Natural killer cell (primary cell): ENCODE measurements at regions not wholly inside any gene's neighbourhood (a gene's known extent, or its start where the extent isn't known, plus 50 kb on each side); places are given as distances from the start of the nearest gene placed in this dataset.
"Not testable (repeated sequence)": the region's sequence is repeated elsewhere in the genome, so short reads cannot be mapped to it uniquely, and the experiment has no call there.

ENCODE experiments used
- ATAC-seq, 3 donors: fragments of 150-1000 bp in 2 of 3; fragments of 200-7000 bp in 1 of 3; cut with Tn5 transposase; 1 replicate in 1 of 3; 2 replicates in 2 of 3; pipeline ENCODE4 v1.10.0; 2021; ENCODE audit warnings: mild to moderate bottlenecking in 2 of 3, moderate library complexity in 2 of 3
- DNase-seq, 2 donors: peaks; one replicate each; pipeline versions ENCODE4 v3.0.0 to v3.0.0-alpha.2; 2013 to 2021; ENCODE audit warnings: mixed read lengths in 1 of 2
- H3K27ac ChIP-seq: one replicate; pipeline ENCODE4 v1.5.1; 2013; ENCODE audit warnings: mild to moderate bottlenecking, low read length
- H3K27me3 ChIP-seq: one replicate; pipeline ENCODE4 v1.6.1; 2013; ENCODE audit warnings: low read length; ENCODE audit not compliant: control insufficient read depth, insufficient read depth
- H3K36me3 ChIP-seq: one replicate; pipeline ENCODE4 v1.6.1; 2013; ENCODE audit warnings: low read length; ENCODE audit not compliant: control insufficient read depth, insufficient read depth
- H3K4me1 ChIP-seq: one replicate; pipeline ENCODE4 v1.6.1; 2013; ENCODE audit warnings: low read length; ENCODE audit not compliant: control insufficient read depth, insufficient read depth
- H3K4me3 ChIP-seq: one replicate; pipeline ENCODE4 v1.5.1; 2013; ENCODE audit warnings: low read length
- H3K9me3 ChIP-seq: one replicate; pipeline ENCODE4 v1.6.1; 2013; ENCODE audit warnings: low read length; ENCODE audit not compliant: control insufficient read depth, insufficient read depth
- H3K27ac Mint-ChIP-seq, 2 donors: one replicate each; pipeline ENCODE4 v1.8.0; 2022; ENCODE audit warnings: mild to moderate bottlenecking in 2 of 2, mixed read lengths in 2 of 2, moderate library complexity in 1 of 2
- H3K27me3 Mint-ChIP-seq, 2 donors: one replicate each; pipeline ENCODE4 v1.8.0; 2022; ENCODE audit warnings: low read depth in 2 of 2, mixed read lengths in 2 of 2
- H3K36me3 Mint-ChIP-seq: one replicate; pipeline ENCODE4 v1.8.0; 2022; ENCODE audit warnings: mixed read lengths
- H3K4me1 Mint-ChIP-seq, 2 donors: one replicate each; pipeline ENCODE4 v1.8.0; 2022; ENCODE audit warnings: mixed read lengths in 2 of 2
- H3K4me3 Mint-ChIP-seq: one replicate; pipeline ENCODE4 v1.8.0; 2022; ENCODE audit warnings: mild to moderate bottlenecking, moderate library complexity, mixed read lengths
- H3K9me3 Mint-ChIP-seq, 2 donors: one replicate each; pipeline ENCODE4 v1.8.0; 2022; ENCODE audit warnings: mixed read lengths in 2 of 2
- WGBS: methylation state at CpG from one replicate; pipeline ENCODE4 v1.1.7; 2013; ENCODE audit warnings: missing lambda C conversion rate; ENCODE audit not compliant: insufficient coverage; 5-methylcytosine and 5-hydroxymethylcytosine counted together
- intact Hi-C: fragments of 100-400 bp; cut with micrococcal nuclease; formaldehyde crosslinking; loops from one replicate; pipeline ENCODE4 v1.14.2; 2022
- TF ChIP-seq, protein P1 (sequence below): fragments of 200-600 bp; IDR thresholded peaks from one replicate; pipeline ENCODE4 v1.8.0; 2022; ENCODE audit warnings: antibody characterized with exemption

DNA sequence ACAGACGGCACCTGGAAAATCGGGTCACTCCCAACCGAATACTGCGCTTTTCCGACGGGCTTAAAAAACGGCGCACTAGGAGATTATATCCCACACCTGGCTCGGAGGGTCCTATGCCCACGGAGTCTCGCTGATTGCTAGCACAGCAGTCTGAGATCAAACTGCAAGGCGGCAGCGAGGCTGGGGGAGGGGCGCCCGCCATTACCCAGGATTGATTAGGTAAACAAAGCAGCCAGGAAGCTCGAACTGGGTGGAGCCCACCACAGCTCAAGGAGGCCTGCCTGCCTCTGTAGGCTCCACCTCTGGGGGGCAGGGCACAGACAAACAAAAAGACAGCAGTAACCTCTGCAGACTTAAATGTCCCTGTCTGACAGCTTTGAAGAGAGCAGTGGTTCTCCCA lies 64.5 kb downstream of the SLC30A10 start:
- H3K4me3 Mint-ChIP-seq, H3K9me3 ChIP-seq, H3K4me1 Mint-ChIP-seq, H3K27ac ChIP-seq, DNase-seq, H3K27me3 ChIP-seq, H3K27me3 Mint-ChIP-seq, H3K9me3 Mint-ChIP-seq, intact Hi-C loops, H3K36me3 Mint-ChIP-seq, ATAC-seq, H3K4me3 ChIP-seq, H3K4me1 ChIP-seq, H3K27ac Mint-ChIP-seq, H3K36me3 ChIP-seq: not testable (repeated sequence)
- over 99% methylated on average over 15 of the region's 16 CpGs for WGBS

DNA sequence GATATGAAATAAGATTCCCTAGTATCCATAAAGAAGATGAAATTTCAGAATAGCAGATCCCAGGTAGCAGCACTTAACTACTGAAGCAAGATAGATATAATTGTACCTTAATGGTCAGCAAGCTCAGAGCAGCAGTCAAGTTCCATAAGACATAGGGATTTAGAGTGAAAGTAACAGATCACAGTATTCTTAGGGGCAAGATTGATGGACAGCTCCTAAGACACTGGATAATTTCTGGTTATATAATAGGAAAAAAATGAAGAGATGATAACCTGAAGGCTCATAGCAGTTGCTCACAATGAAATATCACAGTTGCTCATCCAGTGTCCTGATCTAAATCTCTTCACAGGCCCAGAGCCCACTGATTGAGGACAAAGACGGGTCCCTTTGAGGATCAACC lies 66.0 kb downstream of the SLC30A10 start:
- no peak for ATAC-seq
- H3K4me3 ChIP-seq: no peak overlapping the region
- peaks cover 4 to 7% of the 10 kb centered on the region in 2 donors for H3K9me3 Mint-ChIP-seq

DNA sequence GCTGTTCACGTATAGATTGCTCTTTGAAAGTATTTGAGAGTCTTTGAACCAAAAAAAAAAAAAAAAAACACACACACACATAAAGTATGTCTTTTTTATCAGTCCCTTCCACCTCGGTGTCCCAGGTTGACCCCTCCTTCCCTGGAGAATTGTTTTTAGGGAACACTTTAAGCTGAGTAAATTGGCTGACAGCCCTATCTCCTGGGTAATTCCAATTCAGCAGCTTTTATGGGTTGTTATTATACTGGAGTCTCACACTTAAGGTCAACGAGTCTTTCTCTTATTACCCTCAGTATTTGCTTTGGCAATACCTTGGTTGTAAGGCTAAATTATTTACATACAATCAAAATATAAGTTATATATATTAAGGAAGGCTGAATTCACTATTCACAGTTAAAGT lies 69.4 kb downstream of the SLC30A10 start:
- ATAC-seq: no peak
- Histone ChIP-seq H3K4me1 (no peaks in the 10 kb centered on the region), H3K36me3 (no peaks in the 10 kb centered on the region), H3K4me3 (no peak overlapping the region), H3K27ac (no peak overlapping the region), H3K27me3 (no peaks in the 10 kb centered on the region), H3K9me3 (no peaks in the 10 kb centered on the region)
- Mint-ChIP-seq H3K27me3 (no peaks in the 10 kb centered on the region), H3K27ac (no peak overlapping the region), H3K36me3 (no peaks in the 10 kb centered on the region), H3K9me3 (peaks cover 8 to 11% of the 10 kb centered on the region in 2 donors), H3K4me3 (no peak overlapping the region), H3K4me1 (no peaks in the 10 kb centered on the region)
- TF ChIP-seq, protein P1, sequence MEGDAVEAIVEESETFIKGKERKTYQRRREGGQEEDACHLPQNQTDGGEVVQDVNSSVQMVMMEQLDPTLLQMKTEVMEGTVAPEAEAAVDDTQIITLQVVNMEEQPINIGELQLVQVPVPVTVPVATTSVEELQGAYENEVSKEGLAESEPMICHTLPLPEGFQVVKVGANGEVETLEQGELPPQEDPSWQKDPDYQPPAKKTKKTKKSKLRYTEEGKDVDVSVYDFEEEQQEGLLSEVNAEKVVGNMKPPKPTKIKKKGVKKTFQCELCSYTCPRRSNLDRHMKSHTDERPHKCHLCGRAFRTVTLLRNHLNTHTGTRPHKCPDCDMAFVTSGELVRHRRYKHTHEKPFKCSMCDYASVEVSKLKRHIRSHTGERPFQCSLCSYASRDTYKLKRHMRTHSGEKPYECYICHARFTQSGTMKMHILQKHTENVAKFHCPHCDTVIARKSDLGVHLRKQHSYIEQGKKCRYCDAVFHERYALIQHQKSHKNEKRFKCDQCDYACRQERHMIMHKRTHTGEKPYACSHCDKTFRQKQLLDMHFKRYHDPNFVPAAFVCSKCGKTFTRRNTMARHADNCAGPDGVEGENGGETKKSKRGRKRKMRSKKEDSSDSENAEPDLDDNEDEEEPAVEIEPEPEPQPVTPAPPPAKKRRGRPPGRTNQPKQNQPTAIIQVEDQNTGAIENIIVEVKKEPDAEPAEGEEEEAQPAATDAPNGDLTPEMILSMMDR: no peak
- WGBS: no CpG with 5 or more reads among the region's 3 CpGs
- DNase-seq: no peak
- intact Hi-C loops: no loop called here

More for the DNA sequence above, 66.0 kb downstream of the SLC30A10 start:
- no peaks in the 10 kb centered on the region for H3K4me1 ChIP-seq
- intact Hi-C loops: no loop called here
- H3K27ac Mint-ChIP-seq: no peak overlapping the region
- H3K27me3 Mint-ChIP-seq: no peaks in the 10 kb centered on the region
- DNase-seq: no peak
- H3K4me3 Mint-ChIP-seq: no peak overlapping the region
- H3K4me1 Mint-ChIP-seq: no peaks in the 10 kb centered on the region
- H3K36me3 Mint-ChIP-seq: no peaks in the 10 kb centered on the region
- H3K9me3 ChIP-seq: no peaks in the 10 kb centered on the region
- WGBS: 44% methylated on average over 1 of the region's 1 CpG
- H3K27ac ChIP-seq: no peak overlapping the region
- H3K36me3 ChIP-seq: no peaks in the 10 kb centered on the region
- TF ChIP-seq, protein P1: no peak
- no peaks in the 10 kb centered on the region for H3K27me3 ChIP-seq

DNA sequence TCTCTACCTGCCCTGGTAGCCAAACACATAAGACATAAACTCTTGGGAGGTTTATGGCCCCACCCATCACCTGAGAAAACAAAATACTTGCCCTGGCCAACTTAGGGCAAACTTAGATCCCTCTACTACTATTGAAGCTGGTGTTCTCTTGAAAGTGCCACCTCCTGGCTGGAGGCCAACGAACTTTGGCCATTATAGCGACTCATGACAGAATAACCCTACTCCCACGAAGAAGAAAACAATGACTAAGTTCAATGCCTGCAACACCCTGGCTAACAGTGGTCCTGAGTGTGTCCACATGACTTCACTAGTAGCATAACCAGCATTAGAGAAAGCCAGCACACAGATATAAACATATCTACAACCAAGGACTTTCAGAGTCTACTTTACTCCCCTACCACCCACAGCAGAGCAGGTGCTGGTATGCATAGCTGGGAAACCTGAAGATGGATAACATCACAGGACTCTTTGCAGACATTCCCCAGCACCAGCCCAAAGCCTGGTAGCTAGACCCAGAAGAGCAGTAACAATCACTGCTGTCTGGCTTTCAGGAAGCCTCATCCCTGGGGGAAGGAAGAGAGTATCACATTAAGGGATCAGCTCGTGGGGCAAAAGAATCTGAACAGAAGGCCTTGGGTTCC lies 81.0 kb downstream of the SLC30A10 start:
- ATAC-seq (no peak), DNase-seq (no peak)
- no peaks in the 10 kb centered on the region for H3K36me3 Mint-ChIP-seq
- Histone ChIP-seq H3K9me3 (no peaks in the 10 kb centered on the region), H3K4me1 (no peaks in the 10 kb centered on the region), H3K36me3 (no peaks in the 10 kb centered on the region), H3K27ac (no peak overlapping the region), H3K4me3 (no peak overlapping the region), H3K27me3 (no peaks in the 10 kb centered on the region)
- peaks cover 3 to 4% of the 10 kb centered on the region in 2 donors for H3K9me3 Mint-ChIP-seq
- H3K27ac Mint-ChIP-seq: no peak overlapping the region
- H3K27me3 Mint-ChIP-seq: no peaks in the 10 kb centered on the region
- WGBS: 84% methylated on average over 4 of the region's 4 CpGs
- intact Hi-C loops: no loop called here
- H3K4me3 Mint-ChIP-seq: no peak overlapping the region
- no peaks in the 10 kb centered on the region for H3K4me1 Mint-ChIP-seq
- TF ChIP-seq, protein P1: no peak

DNA sequence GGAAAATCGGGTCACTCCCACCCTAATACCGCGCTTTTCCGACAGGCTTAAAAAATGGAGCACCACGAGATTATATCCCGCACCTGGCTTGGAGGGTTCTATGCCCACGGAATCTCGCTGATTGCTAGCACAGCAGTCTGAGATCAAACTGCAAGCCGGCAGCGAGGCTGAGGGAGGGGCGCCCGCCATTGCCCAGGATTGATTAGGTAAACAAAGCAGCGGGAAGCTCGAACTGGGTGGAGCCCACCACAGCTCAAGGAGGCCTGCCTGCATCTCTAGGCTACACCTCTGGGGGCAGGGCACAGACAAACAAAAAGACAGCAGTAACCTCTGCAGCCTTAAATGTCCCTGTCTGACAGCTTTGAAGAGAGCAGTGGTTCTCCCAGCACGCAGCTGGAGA lies 88.8 kb downstream of the SLC30A10 start:
- WGBS: 82% methylated on average over 14 of the region's 15 CpGs
- H3K27ac Mint-ChIP-seq, H3K27me3 ChIP-seq, H3K4me3 Mint-ChIP-seq, H3K27ac ChIP-seq, H3K9me3 Mint-ChIP-seq, H3K4me3 ChIP-seq, ATAC-seq, H3K4me1 ChIP-seq, H3K36me3 Mint-ChIP-seq, H3K9me3 ChIP-seq, intact Hi-C loops, H3K4me1 Mint-ChIP-seq, H3K27me3 Mint-ChIP-seq, DNase-seq, H3K36me3 ChIP-seq: not testable (repeated sequence)
